Kidney (tissue), 13 donors: ENCODE measurements at regions not wholly inside any gene's neighbourhood (a gene's known extent, or its start where the extent isn't known, plus 50 kb on each side); places are given as distances from the start of the nearest gene placed in this dataset.

ENCODE experiments used
- DNase-seq, 5 donors: peaks; one replicate each; pipeline ENCODE4 v3.0.0-alpha.2; 2013 to 2020
- FAIRE-seq: peaks from 2 replicates; lab custom pipeline; 2012; peaks lifted over from hg19 to GRCh38; lab: Jason Lieb, UNC
- H3K27ac ChIP-seq, 2 donors: one replicate each; pipeline ENCODE4 v1.7.0; 2013; ENCODE audit warnings: low read depth in 2 of 2, low read length in 2 of 2, inconsistent platforms in 1 of 2
- H3K27me3 ChIP-seq: one replicate; pipeline ENCODE4 v1.7.1; 2013; ENCODE audit warnings: low read length, inconsistent platforms; ENCODE audit not compliant: control insufficient read depth, insufficient read depth
- H3K36me3 ChIP-seq, 3 donors: one replicate each; pipeline versions ENCODE4 v1.7.0 to v1.7.1; 2013; ENCODE audit warnings: low read length in 3 of 3, control low read depth in 1 of 3, inconsistent platforms in 1 of 3; ENCODE audit not compliant: insufficient read depth in 3 of 3, control insufficient read depth in 2 of 3
- H3K4me1 ChIP-seq, 3 donors: one replicate each; pipeline versions ENCODE4 v1.7.0 to v1.7.1; 2013; ENCODE audit warnings: low read length in 3 of 3, inconsistent platforms in 1 of 3, low read depth in 1 of 3; ENCODE audit not compliant: control insufficient read depth in 2 of 3, insufficient read depth in 2 of 3
- H3K4me3 ChIP-seq, 3 donors: one replicate each; pipeline versions ENCODE4 v1.7.0 to v1.8.1; 2013; ENCODE audit warnings: low read length in 3 of 3, control low read depth in 1 of 3, inconsistent platforms in 1 of 3
- H3K9ac ChIP-seq, 3 donors: one replicate each; pipeline versions ENCODE4 v1.7.0 to v1.7.1; 2013; ENCODE audit warnings: low read length in 3 of 3, control low read depth in 1 of 3, inconsistent platforms in 1 of 3
- H3K9me3 ChIP-seq, 3 donors: one replicate each; pipeline versions ENCODE4 v1.7.0 to v1.7.1; 2013; ENCODE audit warnings: low read length in 3 of 3, control low read depth in 1 of 3, inconsistent platforms in 1 of 3; ENCODE audit not compliant: control insufficient read depth in 2 of 3, insufficient read depth in 1 of 3
- CTCF ChIP-seq: IDR thresholded peaks from 3 replicates; pipeline ENCODE4 v1.5.1; 2012; ENCODE audit warnings: mild to moderate bottlenecking, moderate library complexity, borderline replicate concordance; ENCODE audit not compliant: insufficient read depth; ENCODE audit errors: extremely low read depth
- intact Hi-C: fragments of 100-400 bp; cut with DNase I; formaldehyde crosslinking; loops from one replicate; pipeline ENCODE4 v1.11.1; 2022
- donor health status: control.
- donor health status: control.
- donor health status: control.
- donor health status: control.
- donor health status: control.
- donor health status: DM: yes; HTN: yes; CAD: no.
- donor health status: Normal renal cell carcinoma (clear cell type).

DNA sequence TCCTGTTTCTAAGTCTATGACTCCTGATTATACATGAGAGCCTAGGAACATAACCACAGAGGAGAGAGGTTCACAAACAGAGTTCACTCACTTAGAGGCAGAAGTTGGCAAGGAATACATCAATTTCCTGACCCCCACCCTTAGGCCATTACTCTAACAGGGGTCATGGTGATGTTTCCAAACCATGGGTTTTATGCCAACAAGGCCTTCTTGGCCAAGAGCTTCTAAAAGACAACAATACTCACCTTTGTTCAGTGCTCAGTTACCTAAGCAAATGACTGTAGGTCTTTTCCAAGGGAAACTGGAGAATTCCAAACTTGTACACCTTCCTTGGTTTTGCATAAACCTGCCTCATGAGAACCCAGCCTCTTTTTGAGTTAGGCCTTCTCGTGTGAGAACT lies 52.6 kb downstream of the ERICH4 start:
- Histone ChIP-seq H3K9me3 (no peaks in the 10 kb centered on the region), H3K27me3 (no peaks in the 10 kb centered on the region), H3K4me1 (peaks cover 0 to 2% (median 0%) of the 10 kb centered on the region in 3 donors), H3K36me3 (no peaks in the 10 kb centered on the region), H3K9ac (no peak overlapping the region), H3K4me3 (no peak overlapping the region), H3K27ac (no peak overlapping the region)
- intact Hi-C loops: no loop called here
- TF ChIP-seq CTCF: no peak
- FAIRE-seq (no peak), DNase-seq (no peak)

GRCh38 chr19:41499899-41500298 lies 56.9 kb downstream of the ERICH4 start:
- intact Hi-C loops: no loop called here
- Histone ChIP-seq H3K4me3 (peak overlapping the region; percentile 18 to 56 (median 39)), H3K27me3 (no peaks in the 10 kb centered on the region), H3K27ac (peak overlapping the region; percentile 77 to 91), H3K4me1 (peaks cover 0 to 2% (median 0%) of the 10 kb centered on the region in 3 donors), H3K9ac (peak overlapping the region in 1 of 3 donors; percentile 62), H3K9me3 (no peaks in the 10 kb centered on the region), H3K36me3 (no peaks in the 10 kb centered on the region)
- no peak for TF ChIP-seq CTCF
- no peak for FAIRE-seq
- DNase-seq: no peak

DNA sequence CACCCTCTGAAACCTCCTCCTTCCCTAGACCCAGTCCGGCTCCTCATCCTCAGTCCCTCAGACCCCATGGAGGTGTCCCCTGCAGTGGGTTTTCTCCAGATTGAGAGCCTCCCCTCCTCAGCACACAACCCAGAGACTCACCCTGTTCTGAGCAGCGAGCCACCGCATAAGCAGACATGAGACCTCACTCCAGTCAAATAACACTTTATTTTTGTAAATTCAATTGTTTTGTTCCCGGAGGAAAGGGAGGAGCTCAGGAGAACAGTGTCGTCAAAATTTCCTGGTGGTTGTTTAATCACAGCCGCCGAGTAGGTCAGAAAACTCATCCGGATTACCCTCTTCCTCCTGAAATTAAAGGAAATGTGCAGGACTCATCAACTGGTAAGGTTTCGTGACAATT lies 57.5 kb downstream of the ERICH4 start:
- FAIRE-seq (no peak), DNase-seq (no peak)
- peak overlapping the region; percentile 77 to 91 for H3K27ac ChIP-seq
- no peak for TF ChIP-seq CTCF
- intact Hi-C loops: no loop called here
- no peaks in the 10 kb centered on the region for H3K27me3 ChIP-seq
- peak overlapping the region; percentile 18 to 56 (median 39) for H3K4me3 ChIP-seq
- peaks cover 0 to 2% (median 0%) of the 10 kb centered on the region in 3 donors for H3K4me1 ChIP-seq
- H3K9ac ChIP-seq: peak overlapping the region in 1 of 3 donors; percentile 62
- no peaks in the 10 kb centered on the region for H3K9me3 ChIP-seq
- H3K36me3 ChIP-seq: no peaks in the 10 kb centered on the region

DNA sequence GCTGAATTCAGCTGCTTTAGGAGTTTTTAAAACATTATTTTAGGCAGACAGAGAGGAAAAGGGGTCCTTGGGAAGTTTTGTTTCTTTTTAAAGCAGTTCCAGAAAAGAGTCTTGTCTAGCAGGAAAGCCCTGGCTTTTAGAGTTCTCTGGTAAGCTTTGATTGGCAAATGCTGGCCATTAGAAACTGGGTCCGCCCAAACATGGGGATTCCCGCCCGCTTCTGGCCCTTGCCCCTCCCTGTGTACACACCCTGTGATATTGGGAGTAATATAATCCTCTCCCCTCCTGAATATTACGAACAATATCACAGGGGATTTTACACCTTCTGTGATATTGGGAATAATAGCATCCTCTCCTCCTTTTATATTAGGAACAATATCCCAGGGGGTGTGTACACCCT lies 58.9 kb downstream of the ERICH4 start:
- Histone ChIP-seq H3K9ac (no peak overlapping the region), H3K4me1 (peaks cover 0 to 2% (median 0%) of the 10 kb centered on the region in 3 donors), H3K27me3 (no peaks in the 10 kb centered on the region), H3K4me3 (no peak overlapping the region), H3K9me3 (no peaks in the 10 kb centered on the region), H3K36me3 (no peaks in the 10 kb centered on the region), H3K27ac (no peak overlapping the region)
- intact Hi-C loops: no loop called here
- TF ChIP-seq CTCF: no peak
- FAIRE-seq: no peak
- no peak for DNase-seq
